GM12878 (cell line): ENCODE measurements at regions not wholly inside any gene's neighbourhood (a gene's known extent, or its start where the extent isn't known, plus 50 kb on each side); places are given as distances from the start of the nearest gene placed in this dataset.

Experiments used
- CHD4 ChIP-seq: fragments of 200-600 bp; sonication (generic); IDR thresholded peaks from 2 replicates; pipeline ENCODE4 v1.6.1; 2016; ENCODE audit warnings: mild to moderate bottlenecking
- CTCF ChIP-seq, 3 experiments: IDR thresholded peaks in 2 of 3; conservative IDR thresholded peaks in 1 of 3; 2 replicates each; pipeline ENCODE4 v1.5.1; 2011; ENCODE audit warnings: low read depth in 3 of 3, low read length in 3 of 3, mild to moderate bottlenecking in 3 of 3, control low read depth in 2 of 3, moderate library complexity in 2 of 3, inconsistent platforms in 1 of 3, mixed read lengths in 1 of 3; ENCODE audit not compliant: control insufficient read depth in 2 of 3, insufficient read depth in 1 of 3; ENCODE audit errors: extremely low read depth in 1 of 3
- HDAC2 ChIP-seq: fragments of 200-600 bp; sonication (generic); IDR thresholded peaks from 2 replicates; pipeline ENCODE4 v1.6.1; 2017
- NFYB ChIP-seq: IDR thresholded peaks from 2 replicates; pipeline ENCODE4 v1.6.1; 2011; ENCODE audit warnings: low read depth, mild to moderate bottlenecking, low read length, improper control_type of control experiment, moderate library complexity; ENCODE audit not compliant: insufficient read depth
- NR2F1 ChIP-seq: fragments of 450-650 bp; conservative IDR thresholded peaks from 2 replicates; pipeline ENCODE4 v1.6.1; 2017; ENCODE audit warnings: mild to moderate bottlenecking
- POLR2A ChIP-seq: IDR thresholded peaks from 2 replicates; pipeline ENCODE4 v1.6.1; 2011; ENCODE audit warnings: low read depth, mild to moderate bottlenecking, low read length
- RAD51 ChIP-seq: fragments of 450-650 bp; IDR thresholded peaks from 2 replicates; pipeline ENCODE4 v1.6.1; 2016; ENCODE audit warnings: moderate library complexity, mild to moderate bottlenecking, inconsistent platforms
- RFX5 ChIP-seq: IDR thresholded peaks from 2 replicates; pipeline ENCODE4 v1.6.1; 2011; ENCODE audit warnings: low read depth, low read length, improper control_type of control experiment
- ZBTB33 ChIP-seq: fragments of 450-650 bp; IDR thresholded peaks from 2 replicates; pipeline ENCODE4 v1.6.1; 2017; ENCODE audit warnings: mild to moderate bottlenecking

GRCh38 chr2:150109028-150109427 lies 378.4 kb downstream of the RND3 start:
- no peak for TF ChIP-seq RAD51
- TF ChIP-seq CTCF (IDR thresholded peaks at IDR 0.05 in 2 of 3, conservative IDR thresholded peaks at IDR 0.05 in 1 of 3; ENCODE audit: control insufficient read depth in 2 of 3, extremely low read depth in 1 of 3, insufficient read depth in 1 of 3, low read depth in 3 of 3, low read length in 3 of 3), result no peak
- TF ChIP-seq HDAC2, result no peak
- TF ChIP-seq RFX5, result no peak
- TF ChIP-seq CHD4, result no peak
- TF ChIP-seq NR2F1, result no peak
- TF ChIP-seq ZBTB33, result no peak
- no peak for TF ChIP-seq POLR2A
- no peak for TF ChIP-seq NFYB
